ENCODE measurements at regions not wholly inside any gene's neighbourhood (a gene's known extent, or its start where the extent isn't known, plus 50 kb on each side); places are given as distances from the start of the nearest gene placed in this dataset.

DNA sequence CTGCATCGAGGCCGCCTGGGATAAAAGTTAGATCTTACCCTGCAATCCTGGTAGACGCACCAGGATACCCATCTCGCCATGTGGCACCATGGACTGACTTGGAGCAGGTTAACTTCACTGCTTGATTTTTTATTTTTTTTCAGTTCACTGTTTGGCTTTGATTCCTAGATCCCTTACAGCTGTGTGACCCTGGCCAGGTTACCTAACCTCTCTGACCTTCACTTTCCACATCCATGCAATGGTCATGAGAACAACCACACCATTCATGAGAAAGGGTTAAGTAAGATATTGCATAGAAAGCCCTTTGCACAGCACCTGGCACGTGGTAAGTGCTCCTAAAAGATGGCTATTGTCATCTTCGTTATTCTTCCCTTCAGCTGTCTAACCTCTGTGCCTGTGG lies 230.5 kb downstream of the SOX9 start:
- intact Hi-C loops (cut with micrococcal nuclease), result no loop called here
- DNase-seq (no peak), ATAC-seq (no peak)

DNA sequence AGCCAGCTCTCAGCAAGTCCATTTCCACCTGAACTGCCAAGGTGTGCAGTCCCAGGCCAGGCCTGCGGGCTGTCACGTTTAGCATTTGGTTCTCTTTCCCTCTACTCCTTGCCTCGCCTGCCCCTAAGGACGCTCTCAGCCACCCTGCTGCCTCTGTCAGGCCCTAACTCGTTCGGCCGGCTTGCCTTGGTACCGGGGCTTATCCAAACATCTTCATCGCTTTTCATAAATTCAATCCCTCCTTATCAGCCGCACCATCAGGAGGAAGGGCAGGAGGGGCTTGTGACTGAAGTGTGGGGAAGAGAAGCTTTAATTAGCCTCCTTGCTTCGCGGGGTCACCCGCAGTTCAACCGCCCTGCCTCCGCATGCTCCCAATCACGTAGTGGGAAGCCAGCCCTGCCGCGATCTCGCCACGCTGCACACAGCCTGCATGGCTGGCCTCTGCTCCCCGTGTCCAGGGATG lies 231.1 kb downstream of the SOX9 start:
- DNase-seq (no peak), ATAC-seq (no peak)
- intact Hi-C loops (cut with micrococcal nuclease), result no loop called here

DNA sequence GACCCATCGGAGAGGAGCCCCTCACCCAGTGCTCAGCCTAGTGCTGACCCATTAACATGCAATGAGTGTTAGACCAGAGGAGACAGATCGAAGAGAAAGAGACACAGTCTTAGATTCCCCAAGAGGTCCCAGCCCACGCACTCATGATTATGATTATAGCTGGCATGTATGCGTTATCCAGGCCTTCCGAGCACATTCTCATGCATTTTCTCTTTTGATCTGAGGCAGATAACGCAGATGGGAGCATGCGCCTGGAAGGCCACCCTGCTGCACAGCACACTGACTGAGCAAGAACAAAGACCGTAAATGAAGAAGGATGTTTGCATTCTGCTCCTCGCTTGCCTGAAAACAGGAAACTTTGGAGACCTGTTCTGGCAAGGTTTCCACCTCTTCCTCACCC lies 232.7 kb downstream of the SOX9 start:
- no peak for ATAC-seq
- no peak for DNase-seq
- intact Hi-C loops (cut with micrococcal nuclease), result no loop called here

DNA sequence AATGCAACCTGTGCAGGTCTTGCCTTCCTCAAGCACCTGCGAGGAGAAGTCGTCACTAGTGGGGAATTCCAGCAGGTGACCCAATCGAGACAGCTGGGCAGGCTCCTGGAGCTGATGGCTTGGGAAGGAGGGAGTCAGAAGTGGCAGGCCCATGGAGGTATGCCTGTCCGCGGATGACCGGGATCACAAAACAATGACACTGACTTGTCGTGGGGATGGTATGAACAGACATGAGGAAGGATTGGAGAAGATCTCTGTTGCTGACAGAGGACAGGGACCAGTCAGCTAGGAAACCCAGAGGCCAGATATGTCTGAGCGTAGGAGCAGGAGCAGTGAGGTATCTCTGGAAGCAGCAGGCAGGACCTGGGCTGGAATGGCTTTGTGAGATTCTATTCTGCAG lies 233.3 kb downstream of the SOX9 start:
- intact Hi-C loops (cut with micrococcal nuclease), result no loop called here
- ATAC-seq, result no peak
- no peak for DNase-seq

DNA sequence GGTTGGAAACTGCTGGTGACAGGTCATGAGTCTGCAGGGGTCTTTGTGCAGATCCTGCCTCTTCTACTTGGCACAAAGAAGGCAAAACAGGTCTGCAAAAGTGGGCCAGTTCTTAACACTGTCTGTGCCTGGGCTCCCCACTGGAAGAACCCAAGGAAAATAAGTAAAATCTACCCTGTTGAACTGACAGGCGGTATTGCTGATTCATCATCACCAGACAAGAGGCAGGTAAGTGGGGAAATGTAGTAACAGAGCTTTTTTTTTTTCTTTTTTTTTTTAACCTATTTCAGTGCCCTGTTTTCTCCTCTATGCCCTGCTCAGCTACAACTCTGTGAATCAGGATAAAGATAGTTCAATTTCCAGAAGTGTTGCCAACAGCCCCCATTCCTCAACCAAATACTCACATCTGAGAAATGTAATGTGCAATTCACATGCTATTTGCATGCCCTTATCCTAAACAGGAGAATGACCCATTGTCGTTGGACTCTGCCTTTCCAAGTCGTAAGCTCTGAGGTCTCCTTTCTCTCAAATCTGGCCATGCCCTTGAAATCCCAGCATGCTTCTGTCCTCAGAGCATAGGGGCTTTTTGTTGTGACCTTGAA lies 237.0 kb downstream of the SOX9 start:
- intact Hi-C loops (cut with micrococcal nuclease), result no loop called here
- ATAC-seq (no peak), DNase-seq (no peak)

DNA sequence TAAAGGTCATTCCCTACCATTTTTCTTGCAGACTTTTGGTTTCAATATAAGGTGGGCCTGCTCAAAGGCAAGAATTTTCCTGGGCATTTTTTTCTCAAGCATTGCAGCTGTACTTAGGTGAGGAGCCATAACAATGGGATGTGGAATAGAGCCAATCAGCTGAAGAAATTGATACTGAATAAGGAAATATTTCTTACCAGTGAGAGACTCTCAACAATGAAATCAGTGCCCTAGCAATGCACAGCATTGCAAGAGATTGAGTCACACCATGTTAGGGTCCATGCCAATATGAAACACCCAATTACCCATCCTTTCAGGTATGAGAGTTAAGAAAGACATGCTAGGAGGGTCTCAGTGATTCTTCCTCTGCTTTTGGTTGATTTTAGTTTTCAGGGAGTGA lies 237.6 kb downstream of the SOX9 start:
- DNase-seq (no peak), ATAC-seq (no peak)
- intact Hi-C loops (cut with micrococcal nuclease), result no loop called here

DNA sequence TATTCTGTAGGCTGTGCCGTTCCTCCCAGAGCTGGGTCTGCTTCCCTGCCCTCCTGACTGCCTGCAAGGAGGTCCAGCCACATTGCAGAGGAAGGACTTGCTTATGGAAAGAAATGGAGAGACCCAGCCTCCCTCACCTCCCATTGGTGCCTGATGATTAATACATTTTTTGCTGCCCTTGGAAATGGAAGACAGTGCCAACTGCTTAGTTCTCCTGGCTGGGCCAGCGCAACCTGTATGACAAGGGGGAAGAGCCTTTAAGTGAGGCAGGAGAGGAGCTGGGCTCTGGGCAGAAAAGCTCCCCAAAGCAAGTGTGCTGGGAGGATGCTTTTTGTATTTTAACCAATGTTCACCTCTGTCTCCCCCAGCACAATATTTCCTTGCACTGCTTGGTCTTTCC lies 238.5 kb downstream of the SOX9 start:
- intact Hi-C loops (cut with micrococcal nuclease), result no loop called here

DNA sequence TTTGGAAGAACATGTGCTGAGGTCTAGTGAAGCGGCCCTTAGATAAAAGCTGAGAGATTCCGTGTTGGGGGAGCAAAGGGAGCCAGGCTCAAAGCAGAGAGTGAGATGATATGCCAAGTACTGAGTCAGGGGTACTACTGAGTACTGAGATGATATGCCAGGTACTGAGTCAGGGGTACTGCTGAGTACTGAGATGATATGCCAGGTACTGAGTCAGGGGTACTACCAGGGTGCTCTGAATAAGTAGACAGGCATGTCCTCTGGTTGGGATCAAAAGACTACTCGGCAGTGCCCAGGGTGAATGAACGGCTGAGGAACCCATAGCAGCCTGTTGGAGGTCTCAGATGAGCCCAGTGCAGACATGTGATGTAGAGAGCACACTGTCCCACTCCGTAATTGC lies 239.0 kb downstream of the SOX9 start:
- no peak for DNase-seq
- intact Hi-C loops (cut with micrococcal nuclease), result no loop called here
- ATAC-seq, result no peak

More for the DNA sequence above, 238.5 kb downstream of the SOX9 start:
- DNase-seq, result no peak
- no peak for ATAC-seq

DNA sequence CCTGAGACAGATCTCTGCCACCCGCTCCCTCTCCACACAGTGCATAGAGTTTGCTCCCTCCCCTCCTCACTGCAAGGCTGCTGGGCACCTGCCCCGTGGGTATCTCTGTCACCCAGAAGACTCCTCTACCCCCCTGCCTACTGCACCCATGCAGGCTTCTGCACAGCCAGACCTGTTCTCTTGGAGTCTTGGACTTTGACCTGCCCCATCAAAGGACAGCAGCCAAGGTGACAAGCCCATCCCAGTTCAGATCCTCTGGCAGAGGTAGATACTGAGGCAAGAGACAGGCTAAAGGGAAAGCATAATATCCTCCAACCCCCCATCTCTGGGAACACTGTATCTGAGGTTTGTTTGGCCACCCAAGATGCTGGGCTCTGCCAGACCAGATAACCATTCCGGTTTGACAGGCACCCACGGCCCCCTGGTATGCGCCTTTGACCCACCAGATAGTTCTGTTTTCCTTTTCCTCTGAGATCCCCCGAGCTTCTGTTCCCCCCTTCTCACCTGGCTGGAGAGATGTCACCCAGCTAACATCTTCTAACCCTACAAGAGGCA lies 239.6 kb downstream of the SOX9 start:
- DNase-seq, result no peak
- intact Hi-C loops (cut with micrococcal nuclease), result no loop called here
- ATAC-seq, result no peak

DNA sequence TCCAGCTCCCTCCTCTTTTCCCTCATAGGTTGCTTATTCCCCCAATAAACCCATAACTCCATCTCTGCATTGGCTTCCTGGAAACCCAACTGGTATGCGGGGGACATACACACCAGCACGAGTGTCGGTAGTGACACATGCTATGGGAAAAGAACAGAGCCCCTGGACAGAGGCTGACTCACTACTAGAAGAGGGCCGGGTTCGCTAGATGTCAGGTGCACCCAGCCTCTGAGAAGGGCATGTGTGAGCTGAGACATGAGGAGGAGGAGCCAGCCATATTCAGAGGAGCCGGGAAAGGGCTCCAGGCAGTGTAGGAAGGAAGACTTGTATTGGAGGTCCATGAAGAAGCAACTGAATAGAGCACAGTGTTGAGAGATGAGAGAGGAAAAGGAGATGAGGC lies 241.1 kb downstream of the SOX9 start:
- ATAC-seq (no peak), DNase-seq (no peak)
- intact Hi-C loops (cut with micrococcal nuclease), result no loop called here

DNA sequence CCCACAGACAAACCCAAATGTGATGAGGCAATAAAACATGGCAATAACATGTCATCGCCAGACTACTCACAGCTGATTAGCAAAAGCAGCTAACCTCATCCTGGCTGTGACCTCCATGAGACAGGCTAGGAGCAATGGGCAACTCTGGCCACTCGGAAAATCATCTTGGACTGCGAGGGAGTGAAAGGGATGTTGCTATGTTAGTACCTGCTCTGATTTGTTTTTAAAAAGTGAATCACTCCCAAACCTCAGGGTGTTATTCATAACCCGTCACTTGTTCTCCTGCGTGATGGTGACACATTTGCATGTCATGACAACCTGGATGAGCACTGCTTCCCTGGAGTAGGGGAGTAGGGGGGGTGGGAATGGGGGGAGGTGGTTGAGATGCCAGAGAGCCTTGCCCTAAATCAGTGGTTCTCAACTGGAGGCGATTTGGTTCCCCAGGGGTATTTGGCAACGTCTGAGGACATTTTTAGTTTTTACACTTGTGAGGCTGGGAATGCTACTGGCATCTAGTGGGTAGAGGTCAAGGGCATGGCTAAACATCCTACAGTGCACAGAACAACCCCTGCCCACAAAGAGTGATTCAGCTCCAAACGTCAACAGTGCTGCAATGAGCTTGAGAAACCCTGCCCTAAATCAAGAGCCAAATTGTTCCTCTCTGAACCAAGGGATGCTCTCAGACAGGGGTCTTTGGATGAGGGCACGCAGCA lies 241.7 kb downstream of the SOX9 start:
- no peak for DNase-seq
- intact Hi-C loops (cut with micrococcal nuclease), result no loop called here
- no peak for ATAC-seq

DNA sequence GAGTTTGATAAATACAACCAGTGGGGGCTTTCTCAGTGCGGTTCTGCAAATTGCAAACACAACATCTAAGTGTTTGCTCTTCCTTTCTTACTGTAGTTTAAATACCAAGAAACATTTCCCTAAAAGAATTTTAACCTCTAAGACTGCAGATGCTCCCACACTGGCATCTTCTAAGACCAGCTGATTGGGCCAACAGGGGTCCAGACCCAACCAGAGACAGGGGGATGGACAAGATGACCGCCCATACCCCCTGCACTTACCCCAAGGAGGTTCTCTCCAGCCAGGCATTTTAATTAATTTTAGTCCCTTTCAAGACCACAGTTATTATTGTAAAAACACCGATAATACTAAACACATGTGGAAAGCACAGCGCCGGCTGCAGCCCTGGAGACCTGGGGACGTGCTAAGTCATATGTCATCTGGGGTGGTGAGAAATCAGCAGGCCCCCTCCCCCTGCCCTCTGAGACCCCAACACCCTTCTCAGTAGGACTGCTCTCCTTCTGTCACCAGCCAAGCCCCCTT lies 242.3 kb downstream of the SOX9 start:
- no peak for DNase-seq
- ATAC-seq, result no peak
- intact Hi-C loops (cut with micrococcal nuclease), result no loop called here

DNA sequence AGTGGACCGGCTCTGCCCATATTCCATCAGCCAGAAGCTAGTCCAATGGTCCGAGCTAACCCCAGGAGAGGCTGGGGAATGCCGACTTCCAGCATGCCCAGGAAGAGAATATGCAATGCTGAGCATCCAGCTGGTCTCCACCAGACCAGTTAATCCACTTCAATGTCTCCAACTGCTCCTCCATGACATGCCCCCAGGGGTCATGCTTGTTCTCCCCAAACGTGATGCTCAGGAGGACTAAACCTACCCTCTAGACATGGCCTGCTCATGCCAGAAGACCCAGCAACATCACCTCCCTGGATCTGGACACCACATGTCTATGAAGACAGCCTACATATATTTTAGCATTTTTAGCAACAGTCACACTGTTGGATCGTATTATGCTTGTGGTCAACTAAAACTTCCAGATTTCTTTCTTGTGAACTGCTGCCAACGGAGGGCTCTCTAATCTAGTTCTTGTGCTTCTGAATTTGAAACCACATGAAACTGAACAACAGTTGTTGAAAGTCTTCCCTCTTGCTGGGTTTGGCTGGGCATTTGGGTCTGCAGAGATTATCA lies 245.1 kb downstream of the SOX9 start:
- no peak for ATAC-seq
- intact Hi-C loops (cut with micrococcal nuclease), result no loop called here
- no peak for DNase-seq

DNA sequence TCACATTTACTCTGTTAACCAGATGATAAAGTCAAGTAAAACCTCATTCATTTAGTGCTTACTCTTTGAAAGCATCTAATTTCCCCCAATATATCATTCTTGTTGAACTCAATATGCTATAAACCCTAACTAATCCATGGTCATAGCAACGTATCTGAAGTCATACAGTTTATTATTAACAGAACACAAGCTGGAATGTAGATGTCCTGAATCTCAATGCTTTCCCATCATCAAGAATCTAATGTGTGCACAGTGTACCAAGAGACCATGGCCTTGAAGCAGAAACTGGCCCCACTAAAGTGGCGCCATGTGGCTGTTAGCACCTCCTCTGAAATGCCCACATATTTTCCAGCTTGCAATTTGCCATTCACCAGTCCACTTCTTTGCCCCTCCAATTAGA lies 245.8 kb downstream of the SOX9 start:
- no peak for DNase-seq
- intact Hi-C loops (cut with micrococcal nuclease), result no loop called here
- ATAC-seq, result no peak

DNA sequence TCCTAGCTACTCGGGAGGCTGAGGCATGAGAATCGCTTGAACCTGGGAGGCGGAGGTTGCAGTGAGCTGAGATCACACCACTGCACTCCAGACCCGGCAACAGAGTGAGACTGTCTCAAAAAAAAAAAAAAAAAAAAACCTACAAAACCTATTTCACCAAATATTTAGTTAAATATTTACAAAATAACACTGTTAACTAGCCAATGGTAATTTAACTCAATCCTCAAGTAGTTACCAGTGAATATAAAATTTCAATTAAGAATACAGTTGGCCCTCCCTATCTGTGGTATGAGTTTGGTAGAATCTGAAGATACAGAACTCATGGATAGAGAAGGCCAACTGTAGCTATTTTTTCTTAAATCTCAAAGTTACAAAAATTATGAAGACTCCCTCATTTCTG lies 247.4 kb downstream of the SOX9 start:
- ATAC-seq, result no peak

DNA sequence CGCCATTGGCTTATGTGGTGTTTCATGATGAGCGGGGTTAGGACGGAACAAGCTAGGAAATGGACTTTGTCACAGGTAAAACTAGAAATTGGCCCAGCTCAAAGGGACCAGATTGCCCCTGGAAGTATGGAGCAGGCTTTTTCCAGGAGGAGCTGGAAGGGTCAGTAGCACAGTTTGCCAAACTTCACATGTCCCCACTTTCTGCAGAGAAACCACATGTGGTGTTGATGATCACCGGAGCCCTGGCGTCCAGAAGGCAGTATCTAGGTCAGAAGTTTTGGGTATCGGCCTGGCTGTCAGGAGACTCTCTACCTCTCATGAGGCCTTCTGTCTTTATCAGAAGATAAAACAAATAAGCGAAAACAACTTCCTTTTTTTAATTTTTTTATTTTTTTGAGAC lies 248.5 kb downstream of the SOX9 start:
- intact Hi-C loops (cut with micrococcal nuclease), result no loop called here
- no peak for DNase-seq
- ATAC-seq, result peak; percentile 27

More for the DNA sequence above, 247.4 kb downstream of the SOX9 start:
- intact Hi-C loops (cut with micrococcal nuclease), result no loop called here
- DNase-seq, result no peak

DNA sequence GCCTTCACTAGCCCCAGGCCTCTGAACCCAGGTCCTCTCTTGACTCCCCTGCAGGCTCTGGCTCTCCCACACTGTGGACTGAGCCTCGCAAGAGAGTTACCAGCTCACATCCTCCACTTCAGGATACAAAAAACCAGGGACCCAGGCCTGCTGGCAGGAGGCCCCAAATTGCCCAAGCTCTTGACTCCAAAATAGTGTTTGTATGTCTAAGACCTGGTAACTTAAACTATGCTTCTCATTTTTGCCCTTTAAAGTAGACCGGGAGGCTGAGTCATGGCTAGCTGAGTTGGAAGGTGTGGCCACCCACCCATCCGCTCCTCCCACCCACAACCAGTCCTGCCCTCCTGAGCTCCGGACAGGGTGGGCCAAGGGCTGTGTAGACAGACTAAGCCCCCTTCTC lies 250.0 kb downstream of the SOX9 start:
- no peak for DNase-seq
- intact Hi-C loops (cut with micrococcal nuclease), result no loop called here
- ATAC-seq, result no peak

DNA sequence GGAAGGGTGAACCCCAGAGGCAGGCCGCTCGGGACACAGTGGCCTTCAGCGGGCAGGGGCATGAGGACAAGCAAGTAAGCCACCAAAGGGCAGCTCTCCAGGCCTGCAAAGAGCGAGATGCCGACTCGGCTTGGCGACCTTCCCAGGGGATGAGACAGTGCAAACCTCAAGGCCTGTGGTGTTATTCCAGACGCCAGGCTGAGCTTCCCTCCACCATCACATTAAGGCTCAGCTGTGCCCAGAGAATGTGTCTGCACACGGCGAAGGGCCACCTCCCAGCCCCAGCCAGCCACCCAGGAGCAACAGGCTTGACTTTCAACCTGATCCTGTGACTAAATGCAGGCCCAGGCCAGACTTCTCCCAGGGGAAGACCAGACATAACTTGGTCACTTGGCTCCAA lies 251.4 kb downstream of the SOX9 start:
- intact Hi-C loops (cut with micrococcal nuclease), result no loop called here
- no peak for DNase-seq
- ATAC-seq, result no peak

DNA sequence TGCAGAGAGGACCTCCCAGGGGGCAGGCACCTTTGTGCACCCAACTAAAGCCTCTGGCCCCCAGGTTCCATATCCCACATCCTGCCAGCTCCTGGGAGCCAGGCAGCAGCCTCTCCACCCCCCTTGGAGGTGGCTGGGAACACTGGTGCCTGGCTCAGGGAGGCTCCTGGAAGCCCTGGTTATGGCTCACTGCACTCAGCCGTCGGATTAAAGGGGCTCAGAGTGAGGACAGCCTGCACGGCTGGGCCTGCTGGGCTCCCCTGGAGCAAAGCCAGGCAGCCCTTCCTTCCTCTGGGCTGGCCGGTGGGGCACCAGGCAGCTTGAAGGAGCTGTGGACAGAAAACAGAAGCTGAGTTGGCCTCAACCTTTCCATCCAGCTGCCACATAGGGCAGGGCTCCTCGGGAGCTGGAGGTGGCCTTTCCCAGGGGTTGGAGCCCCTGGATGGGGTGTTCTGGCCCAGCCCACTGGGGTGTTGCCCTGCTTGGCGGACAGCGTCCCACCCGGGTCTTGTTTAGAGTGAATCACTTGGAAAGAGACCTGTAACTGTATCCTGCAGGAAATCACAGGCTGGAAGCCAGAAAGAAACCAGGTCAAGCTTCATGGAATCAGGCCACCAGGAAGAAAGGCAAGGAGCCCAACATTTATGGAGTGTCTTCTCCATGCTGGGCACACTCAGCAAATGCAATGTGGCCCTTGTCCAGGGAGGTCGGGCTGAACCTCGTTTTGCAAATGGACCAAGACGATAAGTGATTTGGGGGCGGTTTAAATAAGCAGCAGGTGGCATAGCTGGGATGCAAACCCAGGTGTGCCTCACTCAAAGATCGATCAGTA lies 253.3 kb downstream of the SOX9 start:
- DNase-seq (peak; percentile 52), ATAC-seq (peak; percentile 63)
- intact Hi-C loops (cut with micrococcal nuclease), result no loop called here
